Endothelial cell of umbilical vein (primary cell): ENCODE measurements at regions not wholly inside any gene's neighbourhood (a gene's known extent, or its start where the extent isn't known, plus 50 kb on each side); places are given as distances from the start of the nearest gene placed in this dataset.

ENCODE experiments used
- BruUV-seq: library from RNA; stranded (reverse); fragments of 400-500 nt; replicated peaks from 2 replicates; lab custom pipeline; 2021; lab: Mats Ljungman, UMichigan
- CTCF ChIA-PET: fragments of 300-600, 350-600 bp; sonication (Branson Sonifier 250); formaldehyde crosslinking; loops from one replicate; lab custom pipeline; 2021; ENCODE audit warnings: antibody characterized with exemption, inconsistent platforms; lab: Charles Lee
- POLR2A ChIA-PET: fragments of 300-600, 350-600 bp; sonication (Branson Sonifier 250); formaldehyde crosslinking; loops from one replicate; lab custom pipeline; 2021; ENCODE audit warnings: antibody characterized with exemption, inconsistent platforms; lab: Charles Lee
- DNase-seq: peaks from one replicate; pipeline ENCODE4 v3.0.0-alpha.2; 2011; ENCODE audit warnings: low read depth, low spot score
- FAIRE-seq: peaks from 2 replicates; lab custom pipeline; 2011; peaks lifted over from hg19 to GRCh38; lab: Jason Lieb, UNC
- H2AFZ ChIP-seq: 2 replicates; pipeline ENCODE4 v1.6.0; 2012; ENCODE audit warnings: low read depth, low read length, control low read depth, inconsistent platforms
- H3K27ac ChIP-seq: 2 replicates; pipeline ENCODE4 v1.5.1; 2011; ENCODE audit warnings: low read depth, mild to moderate bottlenecking, control low read depth, low read length, moderate library complexity; ENCODE audit not compliant: insufficient read depth
- H3K27me3 ChIP-seq, 2 experiments: 2 replicates each; pipeline versions ENCODE4 v1.6.0 to v1.6.1; 2011; ENCODE audit warnings: low read length in 2 of 2, mixed read lengths in 1 of 2; ENCODE audit not compliant: control insufficient read depth in 2 of 2, insufficient read depth in 2 of 2
- H3K36me3 ChIP-seq, 2 experiments: 2 replicates in 1 of 2; 3 replicates in 1 of 2; pipeline ENCODE4 v1.5.1; 2011; ENCODE audit warnings: low read length in 2 of 2, mild to moderate bottlenecking in 1 of 2, moderate library complexity in 1 of 2; ENCODE audit not compliant: control insufficient read depth in 2 of 2, insufficient read depth in 2 of 2; ENCODE audit errors: extremely low read depth in 1 of 2
- H3K4me1 ChIP-seq: 3 replicates; pipeline ENCODE4 v1.5.1; 2011; ENCODE audit warnings: mild to moderate bottlenecking, low read length; ENCODE audit not compliant: control insufficient read depth, insufficient read depth; ENCODE audit errors: extremely low read depth
- H3K4me2 ChIP-seq: 2 replicates; pipeline ENCODE4 v1.6.1; 2011; ENCODE audit warnings: low read length, control low read depth, mixed read lengths; ENCODE audit not compliant: insufficient read depth
- H3K4me3 ChIP-seq, 3 experiments: fragments of 200-600 bp in 1 of 3; sonication (generic), shearing (Covaris generic) in 1 of 3; replicated peaks in 1 of 3; 2 replicates each; pipeline ENCODE4 v1.5.1; 2011 to 2016; ENCODE audit warnings: control low read depth in 3 of 3, low read length in 3 of 3, mild to moderate bottlenecking in 2 of 3, inconsistent platforms in 1 of 3, low read depth in 1 of 3, moderate library complexity in 1 of 3; ENCODE audit not compliant: insufficient read depth in 1 of 3
- H3K79me2 ChIP-seq: 2 replicates; pipeline ENCODE4 v1.6.0; 2012; ENCODE audit warnings: low read length, inconsistent platforms; ENCODE audit not compliant: control insufficient read depth, insufficient read depth
- H3K9ac ChIP-seq: replicated peaks from 2 replicates; pipeline ENCODE3; 2011; ENCODE audit warnings: low read length, control low read depth; ENCODE audit not compliant: insufficient read depth; ENCODE audit errors: extremely low read depth
- H3K9me1 ChIP-seq: replicated peaks from 3 replicates; pipeline ENCODE4 v1.6.0; 2011; ENCODE audit warnings: mild to moderate bottlenecking, low read length; ENCODE audit not compliant: control insufficient read depth, insufficient read depth; ENCODE audit errors: extremely low read depth
- H3K9me3 ChIP-seq: replicated peaks from 2 replicates; pipeline ENCODE4 v1.5.1; 2012; ENCODE audit warnings: low read length, inconsistent platforms; ENCODE audit not compliant: control insufficient read depth, insufficient read depth
- H4K20me1 ChIP-seq: replicated peaks from 2 replicates; pipeline ENCODE3; 2011; ENCODE audit warnings: mild to moderate bottlenecking, low read length; ENCODE audit not compliant: control insufficient read depth, insufficient read depth; ENCODE audit errors: extremely low read depth
- CTCF ChIP-seq, 2 donors: IDR thresholded peaks; 1 replicate in 1 of 2; 2 replicates in 1 of 2; pipeline ENCODE4 v1.5.1; 2011; ENCODE audit warnings: low read length in 2 of 2, mild to moderate bottlenecking in 2 of 2, moderate library complexity in 2 of 2, control low read depth in 1 of 2, inconsistent platforms in 1 of 2, low read depth in 1 of 2; ENCODE audit not compliant: insufficient read depth in 1 of 2; ENCODE audit errors: extremely low read depth in 1 of 2
- EZH2 ChIP-seq: IDR thresholded peaks from 2 replicates; pipeline ENCODE4 v1.6.1; 2012; ENCODE audit warnings: borderline replicate concordance, low read depth, mild to moderate bottlenecking, moderate library complexity, low read length, inconsistent platforms; ENCODE audit not compliant: severe bottlenecking
- FOS ChIP-seq: IDR thresholded peaks from 2 replicates; pipeline ENCODE4 v1.6.1; 2011; ENCODE audit warnings: mild to moderate bottlenecking, low read length, moderate library complexity, borderline replicate concordance; ENCODE audit not compliant: insufficient read depth
- GATA2 ChIP-seq: IDR thresholded peaks from 2 replicates; pipeline ENCODE4 v1.7.0; 2011; ENCODE audit warnings: low read depth, mild to moderate bottlenecking, moderate library complexity, mixed read lengths, low read length; ENCODE audit not compliant: insufficient read length, insufficient read depth
- JUN ChIP-seq: IDR thresholded peaks from 2 replicates; pipeline ENCODE4 v1.6.1; 2011; ENCODE audit warnings: borderline replicate concordance, low read depth; ENCODE audit not compliant: insufficient read length, insufficient read depth
- MAX ChIP-seq: IDR thresholded peaks from 2 replicates; pipeline ENCODE4 v1.6.1; 2011; ENCODE audit not compliant: insufficient read depth, insufficient read length
- MYC ChIP-seq: IDR thresholded peaks from one replicate; pipeline ENCODE4 v1.6.1; 2011; ENCODE audit warnings: mild to moderate bottlenecking, low read depth, low read length
- POLR2A ChIP-seq: IDR thresholded peaks from 2 replicates; pipeline ENCODE4 v1.6.1; 2012; ENCODE audit warnings: low read depth, mild to moderate bottlenecking, control low read depth, low read length
- POLR2AphosphoS5 ChIP-seq: IDR thresholded peaks from 2 replicates; pipeline ENCODE4 v1.6.1; 2012; ENCODE audit warnings: low read depth, mild to moderate bottlenecking, control low read depth, low read length, moderate library complexity; ENCODE audit not compliant: insufficient read depth
- dilution Hi-C: fragments of 300-500 bp; cut with MboI; formaldehyde crosslinking; loops from one replicate; pipeline ENCODE4 v1.15.0; 2019; ENCODE audit warnings: low sequenced_read_pairs; ENCODE audit not compliant: extremely low pct_ligation_motif_present
- intact Hi-C: fragments of 100-400 bp; cut with micrococcal nuclease; formaldehyde crosslinking; loops from one replicate; pipeline ENCODE4 v1.10.0; 2022

- H3K9ac ChIP-seq = no peak overlapping the region
- H3K4me3 ChIP-seq = no peak overlapping the region
- intact Hi-C loops (no loop called here), dilution Hi-C loops (no loop called here)
- no peaks in the 10 kb centered on the region for H3K4me1 ChIP-seq
- H3K27ac ChIP-seq = no peak overlapping the region
- DNase-seq = no peak
- no peaks in the 10 kb centered on the region for H3K36me3 ChIP-seq
- no peaks in the 10 kb centered on the region for H3K9me3 ChIP-seq
- H3K27me3 ChIP-seq = no peaks in the 10 kb centered on the region
- POLR2A ChIA-PET = no interaction called here
- no peak overlapping the region for H3K4me2 ChIP-seq
- H3K79me2 ChIP-seq = no peaks in the 10 kb centered on the region
- no peak overlapping the region for H2AFZ ChIP-seq
- no TSS peak for BruUV-seq
- CTCF ChIA-PET = no interaction called here
- no peaks in the 10 kb centered on the region for H4K20me1 ChIP-seq
- TF ChIP-seq POLR2A = no peak
- H3K9me1 ChIP-seq = no peaks in the 10 kb centered on the region
- FAIRE-seq = no peak
Measured at GRCh38 chr4:3820016-3820805, 54.0 kb downstream of the ADRA2C start.

- TF ChIP-seq POLR2AphosphoS5 (no peak), EZH2 (no peak), MAX (no peak), POLR2A (no peak), GATA2 (no peak), FOS (no peak), CTCF (IDR thresholded peaks at IDR 0.05; ENCODE audit: extremely low read depth in 1 of 2, insufficient read depth in 1 of 2, low read depth in 1 of 2, low read length in 2 of 2) (no peak), MYC (no peak), JUN (no peak)
- no peaks in the 10 kb centered on the region for H3K4me1 ChIP-seq
- CTCF ChIA-PET = no interaction called here
- H3K4me3 ChIP-seq = no peak overlapping the region
- dilution Hi-C loops = no loop called here
- no peaks in the 10 kb centered on the region for H3K79me2 ChIP-seq
- H3K9ac ChIP-seq = no peak overlapping the region
- no peaks in the 10 kb centered on the region for H4K20me1 ChIP-seq
- no peaks in the 10 kb centered on the region for H3K9me3 ChIP-seq
- no peak overlapping the region for H3K4me2 ChIP-seq
- no peak overlapping the region for H2AFZ ChIP-seq
- no peak for FAIRE-seq
- DNase-seq = no peak
- intact Hi-C loops = no loop called here
- H3K27ac ChIP-seq = no peak overlapping the region
- H3K36me3 ChIP-seq = no peaks in the 10 kb centered on the region
- no peaks in the 10 kb centered on the region for H3K27me3 ChIP-seq
- no peaks in the 10 kb centered on the region for H3K9me1 ChIP-seq
- BruUV-seq = no TSS peak
- POLR2A ChIA-PET = no interaction called here
Measured at GRCh38 chr4:3820806-3821579, 54.8 kb downstream of the ADRA2C start.
